WTC11 (cell line): ENCODE measurements at regions not wholly inside any gene's neighbourhood (a gene's known extent, or its start where the extent isn't known, plus 50 kb on each side); places are given as distances from the start of the nearest gene placed in this dataset.

ENCODE experiments used
- ATAC-seq: fragments of 200-7000 bp; cut with Tn5 transposase; 2 replicates; pipeline ENCODE4 v1.10.0; 2021; ENCODE audit warnings: mild to moderate bottlenecking, moderate library complexity
- CTCF ChIA-PET: fragments of 300-600 bp; sonication (Branson Sonifier 250); formaldehyde crosslinking; loops from one replicate; lab custom pipeline; 2021; ENCODE audit warnings: antibody characterized with exemption; lab: Charles Lee
- POLR2A ChIA-PET: fragments of 350-600 bp; sonication (Branson Sonifier 250); formaldehyde crosslinking; loops from one replicate; lab custom pipeline; 2021; ENCODE audit warnings: antibody characterized with exemption; lab: Charles Lee
- DNase-seq: peaks from one replicate; pipeline ENCODE4 v3.0.0; 2021; ENCODE audit warnings: low spot score
- H3K27ac Mint-ChIP-seq: 2 replicates; pipeline ENCODE4 v1.8.0; 2021; ENCODE audit warnings: mixed read lengths
- H3K27me3 Mint-ChIP-seq: 2 replicates; pipeline ENCODE4 v1.8.0; 2021; ENCODE audit warnings: low read depth, mild to moderate bottlenecking, moderate library complexity, mixed read lengths
- H3K36me3 Mint-ChIP-seq: 2 replicates; pipeline ENCODE4 v1.8.0; 2021; ENCODE audit warnings: mixed read lengths
- H3K4me1 Mint-ChIP-seq: 2 replicates; pipeline ENCODE4 v1.8.0; 2022; ENCODE audit warnings: mixed read lengths
- H3K4me3 Mint-ChIP-seq: 2 replicates; pipeline ENCODE4 v1.8.0; 2021; ENCODE audit warnings: mild to moderate bottlenecking, moderate library complexity, mixed read lengths
- H3K9me3 Mint-ChIP-seq: 2 replicates; pipeline ENCODE4 v1.8.0; 2021; ENCODE audit warnings: mixed read lengths
- HMGXB4 ChIP-seq: sonication (generic); formaldehyde crosslinking; IDR thresholded peaks from 2 replicates; pipeline ENCODE4 v1.8.1; 2023; ENCODE audit warnings: mild to moderate bottlenecking, moderate library complexity, missing genetic modification reagents
- JAZF1 ChIP-seq: fragments of 250-450 bp; sonication (Bioruptor Pico); IDR thresholded peaks from 2 replicates; pipeline ENCODE4 v1.9.0; 2021; ENCODE audit warnings: moderate library complexity, mild to moderate bottlenecking, inconsistent platforms
- KAT7 ChIP-seq: sonication (generic); formaldehyde crosslinking; IDR thresholded peaks from 2 replicates; pipeline ENCODE4 v1.8.1; 2023; ENCODE audit warnings: missing genetic modification reagents, mild to moderate bottlenecking, borderline replicate concordance
- MAX ChIP-seq: sonication (generic); formaldehyde crosslinking; IDR thresholded peaks from 2 replicates; pipeline ENCODE4 v1.8.0; 2022; ENCODE audit warnings: mild to moderate bottlenecking, missing genetic modification reagents
- NFATC4 ChIP-seq: fragments of 250-450 bp; sonication (Bioruptor Pico); IDR thresholded peaks from 2 replicates; pipeline ENCODE4 v1.9.0; 2021; ENCODE audit warnings: mild to moderate bottlenecking
- NR1H2 ChIP-seq: sonication (generic); formaldehyde crosslinking; IDR thresholded peaks from 2 replicates; pipeline ENCODE4 v1.9.0; 2021; ENCODE audit warnings: mild to moderate bottlenecking, moderate library complexity, missing genetic modification reagents
- OVOL2 ChIP-seq: fragments of 250-450 bp; sonication (Bioruptor Pico); IDR thresholded peaks from 2 replicates; pipeline ENCODE4 v1.9.0; 2021; ENCODE audit warnings: mild to moderate bottlenecking, borderline replicate concordance
- RELA ChIP-seq: sonication (generic); formaldehyde crosslinking; IDR thresholded peaks from 2 replicates; pipeline ENCODE4 v1.8.1; 2022; ENCODE audit warnings: missing genetic modification reagents, mild to moderate bottlenecking, borderline replicate concordance
- SMAD3 ChIP-seq: sonication (generic); formaldehyde crosslinking; IDR thresholded peaks from 2 replicates; pipeline ENCODE4 v1.8.0; 2022; ENCODE audit warnings: missing genetic modification reagents, mild to moderate bottlenecking, borderline replicate concordance
- SP1 ChIP-seq: sonication (generic); formaldehyde crosslinking; conservative IDR thresholded peaks from 2 replicates; pipeline ENCODE4 v1.8.1; 2022; ENCODE audit warnings: missing genetic modification reagents
- ZNF232 ChIP-seq: sonication (generic); formaldehyde crosslinking; IDR thresholded peaks from 2 replicates; pipeline ENCODE4 v1.8.0; 2022; ENCODE audit warnings: mild to moderate bottlenecking, missing genetic modification reagents
- ZNF263 ChIP-seq: sonication (generic); formaldehyde crosslinking; IDR thresholded peaks from 2 replicates; pipeline ENCODE4 v1.8.1; 2022; ENCODE audit warnings: low read depth, mild to moderate bottlenecking, moderate library complexity, missing genetic modification reagents
- ZNF281 ChIP-seq: sonication (generic); formaldehyde crosslinking; IDR thresholded peaks from 2 replicates; pipeline ENCODE4 v1.8.0; 2023; ENCODE audit warnings: mild to moderate bottlenecking, missing genetic modification reagents
- ZNF532 ChIP-seq: fragments of 250-450 bp; sonication (Bioruptor Pico); IDR thresholded peaks from 2 replicates; pipeline ENCODE4 v1.9.0; 2021; ENCODE audit warnings: mild to moderate bottlenecking, borderline replicate concordance
- TF ChIP-seq, protein P1 (sequence below): fragments of 250-450 bp; sonication (Bioruptor Pico); IDR thresholded peaks from 2 replicates; pipeline ENCODE4 v1.9.0; 2021; ENCODE audit warnings: mild to moderate bottlenecking
- TF ChIP-seq, protein P2 (sequence below): sonication (generic); formaldehyde crosslinking; IDR thresholded peaks from 2 replicates; pipeline ENCODE4 v1.8.1; 2022; ENCODE audit warnings: missing genetic modification reagents, borderline replicate concordance

DNA sequence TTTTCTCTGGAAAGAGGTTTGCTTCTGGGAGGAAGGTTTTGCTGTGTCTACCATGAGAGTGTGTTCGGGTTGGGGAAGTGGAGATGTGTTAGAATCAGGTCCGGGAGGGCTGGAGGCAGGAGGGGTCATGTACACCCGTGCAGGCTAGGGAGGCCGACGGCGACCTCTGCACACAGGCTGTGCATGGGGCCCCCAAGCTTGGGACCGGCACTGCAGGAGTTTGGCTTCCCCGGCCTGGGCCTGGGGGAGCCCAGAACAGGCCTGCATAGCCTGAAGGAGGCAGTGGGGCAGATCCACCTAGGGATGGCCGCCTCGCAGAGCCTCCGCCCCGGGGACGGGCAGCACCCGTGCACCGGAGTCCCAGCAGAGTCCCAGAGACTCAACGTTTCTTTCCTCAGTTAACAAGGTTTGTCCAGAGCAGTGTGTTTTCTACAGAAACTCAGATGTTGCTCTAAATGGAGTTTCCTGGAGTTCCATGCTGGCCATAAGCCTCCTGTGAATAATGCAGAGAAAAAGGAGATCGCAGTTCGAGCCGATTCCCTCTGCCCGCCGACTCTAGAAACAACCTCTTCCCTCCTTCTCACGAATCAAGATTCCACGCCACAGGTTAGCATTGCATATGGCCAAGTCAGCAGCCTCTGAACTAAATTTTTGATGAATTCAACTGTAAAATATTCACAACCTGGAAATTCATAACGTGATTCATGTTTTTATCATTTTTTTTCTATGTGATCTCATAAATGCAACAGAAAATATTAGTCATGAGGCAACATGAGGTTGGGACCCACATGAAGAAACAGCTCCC lies 427.3 kb downstream of the BRD1 start:
- Mint-ChIP-seq H3K4me1 (peaks cover 8% of the 10 kb centered on the region; the same call in 1 of the 2 replicates), H3K36me3 (no peaks in the 10 kb centered on the region), H3K27ac (no peak overlapping the region), H3K4me3 (no peak overlapping the region), H3K9me3 (peaks cover 11% of the 10 kb centered on the region), H3K27me3 (peaks cover 4% of the 10 kb centered on the region)
- DNase-seq (no peak), ATAC-seq (no peak)
- ChIA-PET CTCF (no interaction called here), POLR2A (no interaction called here)
- TF ChIP-seq ZNF232 (CRISPR knock-in tag) (no peak), ZNF532 (CRISPR knock-in tag) (no peak), RELA (CRISPR knock-in tag) (no peak), NR1H2 (no peak), OVOL2 (no peak), NFATC4 (CRISPR knock-in tag) (no peak), HMGXB4 (CRISPR knock-in tag) (no peak)
- TF ChIP-seq, protein P1, sequence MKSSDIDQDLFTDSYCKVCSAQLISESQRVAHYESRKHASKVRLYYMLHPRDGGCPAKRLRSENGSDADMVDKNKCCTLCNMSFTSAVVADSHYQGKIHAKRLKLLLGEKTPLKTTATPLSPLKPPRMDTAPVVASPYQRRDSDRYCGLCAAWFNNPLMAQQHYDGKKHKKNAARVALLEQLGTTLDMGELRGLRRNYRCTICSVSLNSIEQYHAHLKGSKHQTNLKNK (CRISPR knock-in tag) = no peak

DNA sequence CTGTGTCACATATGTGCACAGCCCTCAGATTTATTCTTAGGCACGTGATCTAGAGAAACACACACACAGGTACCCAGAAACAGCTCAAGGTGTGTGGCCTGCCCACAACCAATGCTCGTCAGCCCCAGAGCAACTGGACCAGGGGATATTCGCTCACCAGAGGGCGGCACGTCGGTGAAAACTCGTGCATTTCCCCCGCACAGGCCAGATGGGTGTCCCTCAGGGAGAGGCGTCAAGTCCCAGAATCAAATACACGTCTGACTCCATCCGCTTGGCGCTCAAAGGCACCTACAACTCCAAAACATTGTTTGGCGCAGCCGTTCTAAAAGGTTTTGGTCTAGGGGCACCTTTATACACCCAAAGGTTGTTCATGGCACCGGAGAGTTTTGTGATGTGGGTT lies 429.0 kb downstream of the BRD1 start:
- no peak for TF ChIP-seq KAT7 (CRISPR knock-in tag)
- no peak for TF ChIP-seq SP1
- no peak for TF ChIP-seq ZNF263 (CRISPR knock-in tag)
- TF ChIP-seq, protein P1 (CRISPR knock-in tag) = no peak
- TF ChIP-seq, protein P2, sequence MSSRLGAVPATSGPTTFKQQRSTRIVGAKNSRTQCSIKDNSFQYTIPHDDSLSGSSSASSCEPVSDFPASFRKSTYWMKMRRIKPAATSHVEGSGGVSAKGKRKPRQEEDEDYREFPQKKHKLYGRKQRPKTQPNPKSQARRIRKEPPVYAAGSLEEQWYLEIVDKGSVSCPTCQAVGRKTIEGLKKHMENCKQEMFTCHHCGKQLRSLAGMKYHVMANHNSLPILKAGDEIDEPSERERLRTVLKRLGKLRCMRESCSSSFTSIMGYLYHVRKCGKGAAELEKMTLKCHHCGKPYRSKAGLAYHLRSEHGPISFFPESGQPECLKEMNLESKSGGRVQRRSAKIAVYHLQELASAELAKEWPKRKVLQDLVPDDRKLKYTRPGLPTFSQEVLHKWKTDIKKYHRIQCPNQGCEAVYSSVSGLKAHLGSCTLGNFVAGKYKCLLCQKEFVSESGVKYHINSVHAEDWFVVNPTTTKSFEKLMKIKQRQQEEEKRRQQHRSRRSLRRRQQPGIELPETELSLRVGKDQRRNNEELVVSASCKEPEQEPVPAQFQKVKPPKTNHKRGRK (CRISPR knock-in tag) = no peak
- no peak for TF ChIP-seq JAZF1
- no peak for TF ChIP-seq MAX (CRISPR knock-in tag)
- TF ChIP-seq NFATC4 (CRISPR knock-in tag) = no peak
- TF ChIP-seq SMAD3 (CRISPR knock-in tag) = no peak
- TF ChIP-seq ZNF281 (CRISPR knock-in tag) = no peak
- H3K4me1 Mint-ChIP-seq = peaks cover 6% of the 10 kb centered on the region; the same call in 1 of the 2 replicates
- peaks cover 4% of the 10 kb centered on the region for H3K27me3 Mint-ChIP-seq
- no peak overlapping the region for H3K4me3 Mint-ChIP-seq
- H3K9me3 Mint-ChIP-seq = peaks cover 21% of the 10 kb centered on the region
- CTCF ChIA-PET = interaction anchor here (0.8 to 1.6 kb wide), 5 partner anchors 10 to 234 kb away, joined by 3 to 7 read pairs (median 4); no protein-coding TSS in a partner anchor
- H3K27ac Mint-ChIP-seq = no peak overlapping the region; the same call in 1 of the 2 replicates
- peaks cover 4% of the 10 kb centered on the region for H3K36me3 Mint-ChIP-seq
- DNase-seq (no peak), ATAC-seq (no peak)
- POLR2A ChIA-PET = no interaction called here
